CD14-positive monocyte (primary cell): ENCODE measurements at regions not wholly inside any gene's neighbourhood (a gene's known extent, or its start where the extent isn't known, plus 50 kb on each side); places are given as distances from the start of the nearest gene placed in this dataset.

Source experiments
- DNase-seq, 3 donors: peaks; one replicate each; pipeline ENCODE4 v3.0.0-alpha.2; 2011 to 2022
- H2AFZ ChIP-seq: 2 replicates; pipeline ENCODE4 v1.6.0; 2012; ENCODE audit warnings: mild to moderate bottlenecking, low read depth, low read length, inconsistent platforms; ENCODE audit not compliant: insufficient read depth, poor library complexity, severe bottlenecking
- H3K27ac ChIP-seq, 2 donors: 1 replicate in 1 of 2; 2 replicates in 1 of 2; pipeline ENCODE4 v1.5.1; 2012 to 2013; ENCODE audit warnings: low read length in 2 of 2, control low read depth in 1 of 2, inconsistent platforms in 1 of 2, low read depth in 1 of 2, mild to moderate bottlenecking in 1 of 2
- H3K27me3 ChIP-seq, 2 donors: one replicate each; pipeline versions ENCODE4 v1.6.0 to v1.6.1; 2011 to 2013; ENCODE audit warnings: low read length in 2 of 2; ENCODE audit not compliant: control insufficient read depth in 2 of 2, insufficient read depth in 2 of 2
- H3K36me3 ChIP-seq, 2 donors: replicated peaks in 1 of 2; 1 replicate in 1 of 2; 2 replicates in 1 of 2; pipeline versions ENCODE4 v1.5.1 to v1.6.1; 2012 to 2013; ENCODE audit warnings: low read length in 2 of 2, control low read depth in 1 of 2, inconsistent platforms in 1 of 2, mild to moderate bottlenecking in 1 of 2; ENCODE audit not compliant: insufficient read depth in 2 of 2, control insufficient read depth in 1 of 2
- H3K4me1 ChIP-seq, 2 donors: 1 replicate in 1 of 2; 2 replicates in 1 of 2; pipeline versions ENCODE4 v1.5.1 to v1.6.1; 2012 to 2013; ENCODE audit warnings: low read length in 2 of 2, control low read depth in 1 of 2, inconsistent platforms in 1 of 2, mild to moderate bottlenecking in 1 of 2, moderate library complexity in 1 of 2; ENCODE audit not compliant: insufficient read depth in 2 of 2, control insufficient read depth in 1 of 2
- H3K4me2 ChIP-seq: replicated peaks from 2 replicates; pipeline ENCODE3; 2012; ENCODE audit warnings: low read length, moderate library complexity, mild to moderate bottlenecking; ENCODE audit not compliant: poor library complexity, severe bottlenecking; ENCODE audit errors: extremely low read depth
- H3K4me3 ChIP-seq, 3 experiments: fragments of 200-600 bp in 1 of 3; sonication (generic) in 1 of 3; replicated peaks in 1 of 3; 1 replicate in 2 of 3; 2 replicates in 1 of 3; pipeline ENCODE4 v1.5.1; 2011 to 2013; ENCODE audit warnings: low read length in 3 of 3, mild to moderate bottlenecking in 3 of 3, control low read depth in 2 of 3, low read depth in 2 of 3, inconsistent platforms in 1 of 3, moderate library complexity in 1 of 3
- H3K79me2 ChIP-seq: 2 replicates; pipeline ENCODE4 v1.6.0; 2012; ENCODE audit warnings: mild to moderate bottlenecking, control low read depth, inconsistent platforms, low read length, moderate library complexity; ENCODE audit not compliant: insufficient read depth
- H3K9ac ChIP-seq: 2 replicates; pipeline ENCODE4 v1.6.0; 2017; ENCODE audit warnings: low read length, mild to moderate bottlenecking; ENCODE audit not compliant: insufficient read depth, poor library complexity, severe bottlenecking
- H3K9me3 ChIP-seq, 2 donors: replicated peaks in 1 of 2; 1 replicate in 1 of 2; 2 replicates in 1 of 2; pipeline versions ENCODE4 v1.5.1 to v1.6.1; 2012 to 2013; ENCODE audit warnings: low read length in 2 of 2, control low read depth in 1 of 2; ENCODE audit not compliant: control insufficient read depth in 1 of 2, insufficient read depth in 1 of 2
- H4K20me1 ChIP-seq: 2 replicates; pipeline ENCODE4 v1.6.0; 2012; ENCODE audit warnings: mild to moderate bottlenecking, low read length, control low read depth, moderate library complexity; ENCODE audit not compliant: insufficient read depth
- H3K27ac Mint-ChIP-seq, 7 donors: one replicate each; pipeline ENCODE4 v1.8.0; 2020; ENCODE audit warnings: mild to moderate bottlenecking in 7 of 7, mixed read lengths in 7 of 7, moderate library complexity in 6 of 7, inconsistent platforms in 2 of 7
- H3K27me3 Mint-ChIP-seq, 3 donors: one replicate each; pipeline ENCODE4 v1.8.0; 2021 to 2022; ENCODE audit warnings: low read depth in 3 of 3, mild to moderate bottlenecking in 3 of 3, mixed read lengths in 3 of 3, moderate library complexity in 3 of 3, inconsistent platforms in 1 of 3
- H3K36me3 Mint-ChIP-seq, 2 donors: one replicate each; pipeline ENCODE4 v1.8.0; 2020; ENCODE audit warnings: mixed read lengths in 2 of 2, inconsistent platforms in 1 of 2, mild to moderate bottlenecking in 1 of 2
- H3K4me1 Mint-ChIP-seq: one replicate; pipeline ENCODE4 v1.8.0; 2020; ENCODE audit warnings: mild to moderate bottlenecking, mixed read lengths
- H3K4me3 Mint-ChIP-seq, 2 donors: one replicate each; pipeline ENCODE4 v1.8.0; 2020; ENCODE audit warnings: mild to moderate bottlenecking in 2 of 2, mixed read lengths in 2 of 2, moderate library complexity in 1 of 2
- H3K9me3 Mint-ChIP-seq, 7 donors: one replicate each; pipeline ENCODE4 v1.8.0; 2020 to 2022; ENCODE audit warnings: mixed read lengths in 7 of 7, mild to moderate bottlenecking in 6 of 7, moderate library complexity in 6 of 7, inconsistent platforms in 2 of 7
- CTCF ChIP-seq: fragments of 200-600 bp; IDR thresholded peaks from one replicate; pipeline ENCODE4 v1.8.0; 2022; ENCODE audit warnings: antibody characterized with exemption, mild to moderate bottlenecking
- WGBS: methylation state at CpG from one replicate; pipeline ENCODE4 v1.1.5; 2013; ENCODE audit warnings: missing lambda C conversion rate; ENCODE audit not compliant: insufficient coverage; 5-methylcytosine and 5-hydroxymethylcytosine counted together
- intact Hi-C, 2 donors: fragments of 100-400 bp; cut with micrococcal nuclease; formaldehyde crosslinking; loops; one replicate each; pipeline versions ENCODE4 v1.15.0 to v1.15.1; 2023

- Histone ChIP-seq H3K27me3 (no peaks in the 10 kb centered on the region), H2AFZ (no peak overlapping the region), H3K36me3 (no peaks in the 10 kb centered on the region), H3K79me2 (no peaks in the 10 kb centered on the region), H3K4me1 (peaks cover 96 to 100% of the 10 kb centered on the region in 2 donors), H3K9me3 (no peaks in the 10 kb centered on the region), H4K20me1 (no peaks in the 10 kb centered on the region), H3K27ac (peak overlapping the region; percentile 99 to 100), H3K4me2 (peak overlapping the region; percentile 16), H3K9ac (peak overlapping the region; percentile 82), H3K4me3 (no peak overlapping the region)
- peaks cover 19 to 20% of the 10 kb centered on the region in 2 donors for H3K36me3 Mint-ChIP-seq
- H3K9me3 Mint-ChIP-seq: no peaks in the 10 kb centered on the region
- 36% methylated on average over 8 of the region's 9 CpGs for WGBS
- H3K4me3 Mint-ChIP-seq: peak overlapping the region; percentile 76 to 82
- intact Hi-C loops: loop anchor here in 1 of 2 donors (1.0 to 5.0 kb wide), 3 partner anchors 8 to 61 kb away; partner anchors contain the start of gene CD93
- H3K27ac Mint-ChIP-seq: peak overlapping the region; percentile 99 to 100 (median 100)
- peaks cover 0 to 3% (median 3%) of the 10 kb centered on the region in 3 donors for H3K27me3 Mint-ChIP-seq
- TF ChIP-seq CTCF: no peak
- DNase-seq: peak; percentile 98 to 99 (median 99)
- peaks cover 98% of the 10 kb centered on the region for H3K4me1 Mint-ChIP-seq
These were observed 62.0 kb upstream of the CD93 start for GRCh38 chr20:23147964-23148730.

GRCh38 chr20:23147647-23147963 lies 61.5 kb upstream of the CD93 start:
- H3K4me1 Mint-ChIP-seq: peaks cover 98% of the 10 kb centered on the region
- Histone ChIP-seq H4K20me1 (no peaks in the 10 kb centered on the region), H3K36me3 (no peaks in the 10 kb centered on the region), H3K9ac (peak overlapping the region; percentile 82), H3K4me1 (peaks cover 96 to 100% of the 10 kb centered on the region in 2 donors), H3K9me3 (no peaks in the 10 kb centered on the region), H3K27me3 (no peaks in the 10 kb centered on the region), H3K79me2 (no peaks in the 10 kb centered on the region), H3K27ac (peak overlapping the region; percentile 99 to 100), H3K4me2 (no peak overlapping the region), H2AFZ (no peak overlapping the region), H3K4me3 (no peak overlapping the region)
- WGBS: 0% methylated on average over 1 of the region's 4 CpGs
- peaks cover 19 to 20% of the 10 kb centered on the region in 2 donors for H3K36me3 Mint-ChIP-seq
- H3K27ac Mint-ChIP-seq: peak overlapping the region; percentile 99 to 100 (median 100)
- H3K4me3 Mint-ChIP-seq: peak overlapping the region; percentile 76 to 82
- H3K9me3 Mint-ChIP-seq: no peaks in the 10 kb centered on the region
- peaks cover 0 to 3% (median 3%) of the 10 kb centered on the region in 3 donors for H3K27me3 Mint-ChIP-seq
- peak; percentile 8 for TF ChIP-seq CTCF
- no peak for DNase-seq
- intact Hi-C loops: loop anchor here in 1 of 2 donors (5.0 kb wide), 2 partner anchors 50 to 60 kb away; partner anchors contain the start of gene CD93
